ENCODE measurements at regions not wholly inside any gene's neighbourhood (a gene's known extent, or its start where the extent isn't known, plus 50 kb on each side); places are given as distances from the start of the nearest gene placed in this dataset.
"Not testable (repeated sequence)": the region's sequence is repeated elsewhere in the genome, so short reads cannot be mapped to it uniquely, and the experiment has no call there.

DNA sequence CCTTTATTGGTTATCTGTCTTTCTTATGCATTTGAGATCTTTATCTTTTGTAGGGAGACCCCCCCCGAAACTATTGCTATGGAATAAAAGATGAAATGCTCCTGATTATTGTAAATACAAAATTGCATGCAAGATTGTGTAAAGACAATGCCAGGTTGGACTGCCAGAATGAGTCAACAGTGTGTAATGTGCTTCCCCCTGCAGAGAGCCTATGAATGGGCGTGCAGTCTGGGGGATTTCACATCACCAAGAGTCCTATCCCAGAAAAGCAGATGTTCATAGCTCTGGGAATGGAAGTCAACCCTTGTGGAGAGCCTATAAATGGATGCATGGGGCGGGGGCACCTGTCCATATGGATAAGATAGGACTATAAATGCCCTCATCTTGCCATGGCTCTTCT is 584.3 kb downstream of the NSUN3 start:
- no peaks in the 10 kb centered on the region for H3K79me2 ChIP-seq (ENCODE audit: insufficient read depth, low read length)
- H3K4me3 ChIP-seq (ENCODE audit: low read depth, low read length, poor library complexity, severe bottlenecking) = no peak overlapping the region
- H2AFZ ChIP-seq (ENCODE audit: low read length) = no peak overlapping the region
- H3K27ac ChIP-seq (ENCODE audit: low read depth, low read length, poor library complexity, severe bottlenecking) = no peak overlapping the region
- H3K4me1 ChIP-seq (ENCODE audit: insufficient read depth, low read length, severe bottlenecking) = no peaks in the 10 kb centered on the region
- no peaks in the 10 kb centered on the region for H3K9me3 ChIP-seq (ENCODE audit: low read length)
- no peaks in the 10 kb centered on the region for H3K27me3 ChIP-seq (ENCODE audit: insufficient read depth, low read length)
- H3K9me2 ChIP-seq (ENCODE audit: low read depth, low read length) = no peaks in the 10 kb centered on the region
- no peak overlapping the region for H3K4me2 ChIP-seq (ENCODE audit: low read length)
- no peak overlapping the region for H3K9ac ChIP-seq (ENCODE audit: low read length)
- H4K20me1 ChIP-seq (ENCODE audit: insufficient read depth, low read length) = no peaks in the 10 kb centered on the region
- no peaks in the 10 kb centered on the region for H3F3A ChIP-seq (ENCODE audit: insufficient read depth, low read length)
- no peak for TF ChIP-seq EZH2 (IDR thresholded peaks at IDR 0.05; ENCODE audit: borderline replicate concordance, low read length)
- TF ChIP-seq, protein P1, sequence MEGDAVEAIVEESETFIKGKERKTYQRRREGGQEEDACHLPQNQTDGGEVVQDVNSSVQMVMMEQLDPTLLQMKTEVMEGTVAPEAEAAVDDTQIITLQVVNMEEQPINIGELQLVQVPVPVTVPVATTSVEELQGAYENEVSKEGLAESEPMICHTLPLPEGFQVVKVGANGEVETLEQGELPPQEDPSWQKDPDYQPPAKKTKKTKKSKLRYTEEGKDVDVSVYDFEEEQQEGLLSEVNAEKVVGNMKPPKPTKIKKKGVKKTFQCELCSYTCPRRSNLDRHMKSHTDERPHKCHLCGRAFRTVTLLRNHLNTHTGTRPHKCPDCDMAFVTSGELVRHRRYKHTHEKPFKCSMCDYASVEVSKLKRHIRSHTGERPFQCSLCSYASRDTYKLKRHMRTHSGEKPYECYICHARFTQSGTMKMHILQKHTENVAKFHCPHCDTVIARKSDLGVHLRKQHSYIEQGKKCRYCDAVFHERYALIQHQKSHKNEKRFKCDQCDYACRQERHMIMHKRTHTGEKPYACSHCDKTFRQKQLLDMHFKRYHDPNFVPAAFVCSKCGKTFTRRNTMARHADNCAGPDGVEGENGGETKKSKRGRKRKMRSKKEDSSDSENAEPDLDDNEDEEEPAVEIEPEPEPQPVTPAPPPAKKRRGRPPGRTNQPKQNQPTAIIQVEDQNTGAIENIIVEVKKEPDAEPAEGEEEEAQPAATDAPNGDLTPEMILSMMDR (IDR thresholded peaks at IDR 0.05; ENCODE audit: low read length) = no peak
- no peaks in the 10 kb centered on the region for H3K36me3 ChIP-seq (ENCODE audit: insufficient read depth, low read length)

DNA sequence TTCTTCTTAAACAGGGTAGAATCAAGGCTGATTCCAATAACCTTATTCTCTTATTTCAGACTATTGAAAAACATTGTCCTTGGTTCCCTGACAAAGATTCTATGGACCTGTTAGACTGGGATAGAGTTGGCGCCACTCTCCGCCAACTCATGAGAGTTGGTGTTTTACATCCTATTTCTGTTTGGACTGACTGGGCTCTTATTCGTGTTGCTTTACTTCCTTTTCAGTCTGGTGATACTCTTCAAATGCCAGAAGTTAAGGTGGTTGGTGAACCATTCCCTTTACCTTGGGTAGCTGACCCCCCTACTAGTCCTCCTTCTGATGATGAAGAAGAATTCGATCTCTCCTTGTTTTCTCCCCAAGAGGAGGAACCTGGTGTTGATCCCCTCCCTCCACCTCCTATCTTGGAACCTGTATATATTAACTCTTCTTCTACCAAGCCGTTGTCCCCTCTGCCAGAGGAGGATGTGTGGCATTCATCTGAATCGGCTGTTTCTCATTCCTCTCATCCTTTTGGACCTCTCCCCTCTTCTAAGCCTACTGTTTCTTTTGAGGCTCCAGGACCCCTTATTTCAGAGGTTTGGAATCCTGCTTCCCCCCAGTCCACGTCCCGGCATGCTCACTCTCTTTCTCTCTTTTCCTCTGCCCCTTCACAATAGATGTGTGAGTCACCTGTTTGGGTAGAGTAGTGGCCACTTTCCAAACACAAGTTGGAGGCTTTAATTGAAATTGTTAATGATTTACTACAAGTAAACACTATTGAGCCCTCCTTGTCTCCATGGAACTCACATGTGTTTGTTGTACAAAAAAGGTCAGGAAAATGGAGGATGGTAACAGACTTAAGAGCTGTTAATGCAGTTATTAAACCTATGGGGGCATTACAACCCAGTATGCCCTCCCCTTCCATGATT is 585.7 kb downstream of the NSUN3 start:
- H3K27ac ChIP-seq (ENCODE audit: low read depth, low read length, poor library complexity, severe bottlenecking); H3K36me3 ChIP-seq (ENCODE audit: insufficient read depth, low read length); H3K9ac ChIP-seq (ENCODE audit: low read length); H3K9me3 ChIP-seq (ENCODE audit: low read length); H3F3A ChIP-seq (ENCODE audit: insufficient read depth, low read length); H3K4me3 ChIP-seq (ENCODE audit: low read depth, low read length, poor library complexity, severe bottlenecking); H3K4me2 ChIP-seq (ENCODE audit: low read length); H2AFZ ChIP-seq (ENCODE audit: low read length); H4K20me1 ChIP-seq (ENCODE audit: insufficient read depth, low read length); H3K9me2 ChIP-seq (ENCODE audit: low read depth, low read length); H3K79me2 ChIP-seq (ENCODE audit: insufficient read depth, low read length); H3K4me1 ChIP-seq (ENCODE audit: insufficient read depth, low read length, severe bottlenecking); H3K27me3 ChIP-seq (ENCODE audit: insufficient read depth, low read length): not testable (repeated sequence)

DNA sequence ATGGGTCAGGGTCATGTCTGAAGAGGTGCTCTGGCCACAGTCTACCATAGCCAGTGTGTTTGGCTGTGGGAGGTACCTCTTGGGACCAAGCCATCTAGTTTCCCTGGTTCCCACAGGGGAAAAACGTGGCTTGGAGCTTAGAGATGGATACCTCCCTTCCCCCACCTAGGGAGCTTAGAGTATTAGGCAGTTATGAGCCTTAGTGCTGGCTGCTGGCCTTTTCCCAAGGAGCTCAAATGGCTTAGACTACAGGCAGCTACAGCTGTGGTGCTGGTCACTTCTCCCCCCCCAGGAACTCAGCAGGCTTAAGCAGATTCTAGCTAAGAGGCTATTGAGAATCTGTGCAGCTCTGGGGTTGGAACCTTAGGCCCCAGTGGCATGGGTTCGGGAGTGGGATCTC is 591.2 kb downstream of the NSUN3 start:
- no peaks in the 10 kb centered on the region for H3K9me2 ChIP-seq (ENCODE audit: low read depth, low read length)
- no peaks in the 10 kb centered on the region for H3K36me3 ChIP-seq (ENCODE audit: insufficient read depth, low read length)
- no peaks in the 10 kb centered on the region for H4K20me1 ChIP-seq (ENCODE audit: insufficient read depth, low read length)
- TF ChIP-seq EZH2 (IDR thresholded peaks at IDR 0.05; ENCODE audit: borderline replicate concordance, low read length) = no peak
- TF ChIP-seq, protein P1 (IDR thresholded peaks at IDR 0.05; ENCODE audit: low read length) = no peak
- no peaks in the 10 kb centered on the region for H3K79me2 ChIP-seq (ENCODE audit: insufficient read depth, low read length)
- no peaks in the 10 kb centered on the region for H3K4me1 ChIP-seq (ENCODE audit: insufficient read depth, low read length, severe bottlenecking)
- H3K4me3 ChIP-seq (ENCODE audit: low read depth, low read length, poor library complexity, severe bottlenecking) = no peak overlapping the region
- no peak overlapping the region for H3K27ac ChIP-seq (ENCODE audit: low read depth, low read length, poor library complexity, severe bottlenecking)
- no peaks in the 10 kb centered on the region for H3K27me3 ChIP-seq (ENCODE audit: insufficient read depth, low read length)
- H2AFZ ChIP-seq (ENCODE audit: low read length) = no peak overlapping the region
- H3K9ac ChIP-seq (ENCODE audit: low read length) = no peak overlapping the region
- H3F3A ChIP-seq (ENCODE audit: insufficient read depth, low read length) = no peaks in the 10 kb centered on the region
- H3K9me3 ChIP-seq (ENCODE audit: low read length) = no peaks in the 10 kb centered on the region
- no peak overlapping the region for H3K4me2 ChIP-seq (ENCODE audit: low read length)

DNA sequence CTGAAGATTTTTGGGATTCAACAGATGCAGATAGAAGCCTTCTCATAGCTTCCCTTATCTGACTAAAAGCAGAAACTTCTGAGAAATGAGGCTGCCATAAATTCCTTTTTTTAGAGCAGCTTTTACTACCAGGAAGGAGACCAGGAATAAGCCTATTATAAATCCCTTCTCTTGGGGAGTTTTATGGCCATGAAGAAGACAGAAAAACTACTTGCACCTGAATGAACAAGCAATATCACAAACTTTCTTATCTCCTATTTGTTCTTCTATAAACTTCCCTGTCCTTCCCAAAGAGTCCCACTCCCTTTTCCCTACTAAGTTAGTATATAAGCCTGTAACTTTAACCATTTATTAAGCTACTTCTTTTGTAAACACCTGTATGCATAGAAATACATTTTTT is 603.1 kb downstream of the NSUN3 start:
- no peak overlapping the region for H3K27ac ChIP-seq (ENCODE audit: low read depth, low read length, poor library complexity, severe bottlenecking)
- no peaks in the 10 kb centered on the region for H3K9me2 ChIP-seq (ENCODE audit: low read depth, low read length)
- no peak overlapping the region for H3K4me2 ChIP-seq (ENCODE audit: low read length)
- H3F3A ChIP-seq (ENCODE audit: insufficient read depth, low read length) = no peaks in the 10 kb centered on the region
- TF ChIP-seq, protein P1 (IDR thresholded peaks at IDR 0.05; ENCODE audit: low read length) = no peak
- no peak for TF ChIP-seq EZH2 (IDR thresholded peaks at IDR 0.05; ENCODE audit: borderline replicate concordance, low read length)
- H3K27me3 ChIP-seq (ENCODE audit: insufficient read depth, low read length) = no peaks in the 10 kb centered on the region
- no peaks in the 10 kb centered on the region for H3K4me1 ChIP-seq (ENCODE audit: insufficient read depth, low read length, severe bottlenecking)
- H3K9me3 ChIP-seq (ENCODE audit: low read length) = no peaks in the 10 kb centered on the region
- H4K20me1 ChIP-seq (ENCODE audit: insufficient read depth, low read length) = no peaks in the 10 kb centered on the region
- no peak overlapping the region for H3K9ac ChIP-seq (ENCODE audit: low read length)
- H3K36me3 ChIP-seq (ENCODE audit: insufficient read depth, low read length) = no peaks in the 10 kb centered on the region
- no peak overlapping the region for H2AFZ ChIP-seq (ENCODE audit: low read length)
- H3K4me3 ChIP-seq (ENCODE audit: low read depth, low read length, poor library complexity, severe bottlenecking) = no peak overlapping the region
- no peaks in the 10 kb centered on the region for H3K79me2 ChIP-seq (ENCODE audit: insufficient read depth, low read length)
